ENCODE measurements at regions not wholly inside any gene's neighbourhood (a gene's known extent, or its start where the extent isn't known, plus 50 kb on each side); places are given as distances from the start of the nearest gene placed in this dataset.

- TF ChIP-seq FOXA1 (IDR thresholded peaks at IDR 0.05) (no peak), LEF1 (IDR thresholded peaks at IDR 0.05; ENCODE audit: borderline replicate concordance) (no peak), ELF4 (IDR thresholded peaks at IDR 0.05) (no peak), SUZ12 (IDR thresholded peaks at IDR 0.05) (no peak), NFRKB (IDR thresholded peaks at IDR 0.05) (no peak), ARNT (IDR thresholded peaks at IDR 0.05) (no peak), TARDBP (IDR thresholded peaks at IDR 0.05) (no peak), ZNF384 (IDR thresholded peaks at IDR 0.05) (no peak), FOXK2 (IDR thresholded peaks at IDR 0.05) (no peak), SP1 (IDR thresholded peaks at IDR 0.05) (no peak), L3MBTL2 (conservative IDR thresholded peaks at IDR 0.05) (no peak), HDGF (IDR thresholded peaks at IDR 0.05; ENCODE audit: borderline replicate concordance) (no peak), PKNOX1 (IDR thresholded peaks at IDR 0.05) (no peak), FOXM1 (IDR thresholded peaks at IDR 0.05; ENCODE audit: borderline replicate concordance) (no peak)
Measured at GRCh38 chr4:157741642-157742041, 431.2 kb downstream of the GASK1B start.
